ENCODE measurements at regions not wholly inside any gene's neighbourhood (a gene's known extent, or its start where the extent isn't known, plus 50 kb on each side); places are given as distances from the start of the nearest gene placed in this dataset.

GRCh38 chr18:76622651-76623050 is 127.6 kb upstream of the ZNF516 start:
- TF ChIP-seq EZH2 (IDR thresholded peaks at IDR 0.05; ENCODE audit: insufficient read depth, low read length) (no peak), CTCF (IDR thresholded peaks at IDR 0.05; ENCODE audit: insufficient read depth, low read depth, low read length) (no peak)
- H3K4me3 Mint-ChIP-seq (ENCODE audit: unreplicated experiment) = peak overlapping the region; percentile 70
- H3K4me1 Mint-ChIP-seq (ENCODE audit: low read depth, unreplicated experiment) = peaks cover 28% of the 10 kb centered on the region
- H4K20me1 ChIP-seq (ENCODE audit: insufficient read depth, low read length) = no peaks in the 10 kb centered on the region
- DNase-seq (ENCODE audit: low read depth) (no peak), FAIRE-seq (no peak)
- H2AFZ ChIP-seq (ENCODE audit: low read depth, low read length) = no peak overlapping the region
- no peak overlapping the region for H3K9ac ChIP-seq (ENCODE audit: low read length)
- H3K4me3 ChIP-seq (ENCODE audit: insufficient read depth, low read depth, low read length) = no peak overlapping the region
- H3K27me3 ChIP-seq (ENCODE audit: insufficient read depth, low read length) = no peaks in the 10 kb centered on the region
- H3K4me2 ChIP-seq (ENCODE audit: low read length) = no peak overlapping the region
- H3K27ac Mint-ChIP-seq (ENCODE audit: unreplicated experiment) = peak overlapping the region; percentile 12
- H3K27me3 Mint-ChIP-seq (ENCODE audit: low read depth, unreplicated experiment) = peaks cover 3% of the 10 kb centered on the region
- H3K36me3 Mint-ChIP-seq (ENCODE audit: low read depth, unreplicated experiment) = no peaks in the 10 kb centered on the region
- no peaks in the 10 kb centered on the region for H3K9me3 Mint-ChIP-seq (ENCODE audit: unreplicated experiment)
- no peaks in the 10 kb centered on the region for H3K36me3 ChIP-seq (ENCODE audit: insufficient read depth, low read length)
- H3K9me3 ChIP-seq (ENCODE audit: insufficient read depth, low read depth, low read length) = no peaks in the 10 kb centered on the region
- peaks cover 27% of the 10 kb centered on the region for H3K4me1 ChIP-seq (ENCODE audit: insufficient read depth, low read length)
- H3K27ac ChIP-seq (ENCODE audit: low read depth, low read length) = no peak overlapping the region
- no peaks in the 10 kb centered on the region for H3K79me2 ChIP-seq (ENCODE audit: insufficient read depth, low read length)

GRCh38 chr18:76621782-76622495 is 126.9 kb upstream of the ZNF516 start:
- Histone ChIP-seq H3K4me3 (ENCODE audit: insufficient read depth, low read depth, low read length) (peak overlapping the region; percentile 21), H2AFZ (ENCODE audit: low read depth, low read length) (peak overlapping the region; percentile 37), H3K4me2 (ENCODE audit: low read length) (peak overlapping the region; percentile 85), H3K27me3 (ENCODE audit: insufficient read depth, low read length) (no peaks in the 10 kb centered on the region), H3K79me2 (ENCODE audit: insufficient read depth, low read length) (no peaks in the 10 kb centered on the region), H3K9ac (ENCODE audit: low read length) (peak overlapping the region; percentile 34), H4K20me1 (ENCODE audit: insufficient read depth, low read length) (no peaks in the 10 kb centered on the region), H3K9me3 (ENCODE audit: insufficient read depth, low read depth, low read length) (no peaks in the 10 kb centered on the region), H3K27ac (ENCODE audit: low read depth, low read length) (no peak overlapping the region), H3K4me1 (ENCODE audit: insufficient read depth, low read length) (peaks cover 27% of the 10 kb centered on the region), H3K36me3 (ENCODE audit: insufficient read depth, low read length) (no peaks in the 10 kb centered on the region)
- peak overlapping the region; percentile 63 for H3K4me3 Mint-ChIP-seq (ENCODE audit: unreplicated experiment)
- peak; percentile 68 for DNase-seq (ENCODE audit: low read depth)
- H3K27ac Mint-ChIP-seq (ENCODE audit: unreplicated experiment) = peak overlapping the region; percentile 92
- H3K27me3 Mint-ChIP-seq (ENCODE audit: low read depth, unreplicated experiment) = peaks cover 3% of the 10 kb centered on the region
- peaks cover 28% of the 10 kb centered on the region for H3K4me1 Mint-ChIP-seq (ENCODE audit: low read depth, unreplicated experiment)
- no peak for FAIRE-seq
- no peaks in the 10 kb centered on the region for H3K36me3 Mint-ChIP-seq (ENCODE audit: low read depth, unreplicated experiment)
- TF ChIP-seq CTCF (IDR thresholded peaks at IDR 0.05; ENCODE audit: insufficient read depth, low read depth, low read length) = no peak
- no peak for TF ChIP-seq EZH2 (IDR thresholded peaks at IDR 0.05; ENCODE audit: insufficient read depth, low read length)
- no peaks in the 10 kb centered on the region for H3K9me3 Mint-ChIP-seq (ENCODE audit: unreplicated experiment)

- peaks cover 3% of the 10 kb centered on the region for H3K27me3 Mint-ChIP-seq (ENCODE audit: low read depth, unreplicated experiment)
- H3K27me3 ChIP-seq (ENCODE audit: insufficient read depth, low read length) = no peaks in the 10 kb centered on the region
- peak overlapping the region; percentile 21 for H3K4me3 ChIP-seq (ENCODE audit: insufficient read depth, low read depth, low read length)
- DNase-seq (ENCODE audit: low read depth) = peak; percentile 18
- H3K27ac ChIP-seq (ENCODE audit: low read depth, low read length) = no peak overlapping the region
- H3K4me1 Mint-ChIP-seq (ENCODE audit: low read depth, unreplicated experiment) = peaks cover 28% of the 10 kb centered on the region
- peak overlapping the region; percentile 64 for H3K4me3 Mint-ChIP-seq (ENCODE audit: unreplicated experiment)
- H3K9ac ChIP-seq (ENCODE audit: low read length) = peak overlapping the region; percentile 34
- H3K27ac Mint-ChIP-seq (ENCODE audit: unreplicated experiment) = peak overlapping the region; percentile 92
- no peaks in the 10 kb centered on the region for H4K20me1 ChIP-seq (ENCODE audit: insufficient read depth, low read length)
- FAIRE-seq = no peak
- no peaks in the 10 kb centered on the region for H3K36me3 Mint-ChIP-seq (ENCODE audit: low read depth, unreplicated experiment)
- peaks cover 27% of the 10 kb centered on the region for H3K4me1 ChIP-seq (ENCODE audit: insufficient read depth, low read length)
- H3K9me3 Mint-ChIP-seq (ENCODE audit: unreplicated experiment) = no peaks in the 10 kb centered on the region
- peak overlapping the region; percentile 85 for H3K4me2 ChIP-seq (ENCODE audit: low read length)
- no peaks in the 10 kb centered on the region for H3K36me3 ChIP-seq (ENCODE audit: insufficient read depth, low read length)
- no peaks in the 10 kb centered on the region for H3K9me3 ChIP-seq (ENCODE audit: insufficient read depth, low read depth, low read length)
- H3K79me2 ChIP-seq (ENCODE audit: insufficient read depth, low read length) = no peaks in the 10 kb centered on the region
- no peak for TF ChIP-seq EZH2 (IDR thresholded peaks at IDR 0.05; ENCODE audit: insufficient read depth, low read length)
- TF ChIP-seq CTCF (IDR thresholded peaks at IDR 0.05; ENCODE audit: insufficient read depth, low read depth, low read length) = no peak
- peak overlapping the region; percentile 37 for H2AFZ ChIP-seq (ENCODE audit: low read depth, low read length)
Measured at GRCh38 chr18:76621226-76621625, 126.2 kb upstream of the ZNF516 start.

Data from astrocyte (in vitro differentiated cells and primary cell).